Body of pancreas (tissue), 4 donors: ENCODE measurements at regions not wholly inside any gene's neighbourhood (a gene's known extent, or its start where the extent isn't known, plus 50 kb on each side); places are given as distances from the start of the nearest gene placed in this dataset.

ENCODE experiments used
- ATAC-seq: fragments of 150-250 bp; one replicate; pipeline ENCODE4 v1.9.1; 2016
- DNase-seq, 4 donors: peaks; one replicate each; pipeline ENCODE4 v3.0.0-alpha.2; 2019
- H3K27ac ChIP-seq, 4 donors: fragments of 200-600 bp; sonication (generic); 1 replicate in 3 of 4; 2 replicates in 1 of 4; pipeline versions ENCODE4 v1.5.1 to v1.6.1; 2016 to 2019; ENCODE audit warnings: mild to moderate bottlenecking in 1 of 4, mixed read lengths in 1 of 4, moderate library complexity in 1 of 4
- H3K27me3 ChIP-seq, 2 donors: fragments of 200-600 bp; sonication (generic); one replicate each; pipeline ENCODE4 v1.6.0; 2016; ENCODE audit warnings: mild to moderate bottlenecking in 1 of 2
- H3K36me3 ChIP-seq, 2 donors: fragments of 200-600 bp; sonication (generic); replicated peaks in 1 of 2; 2 replicates each; pipeline ENCODE4 v1.5.1; 2016; ENCODE audit warnings: low read depth in 2 of 2; ENCODE audit not compliant: insufficient read depth in 1 of 2
- H3K4me1 ChIP-seq: fragments of 200-600 bp; sonication (generic); one replicate; pipeline ENCODE4 v1.6.0; 2016
- H3K4me3 ChIP-seq, 2 donors: fragments of 200-600 bp; sonication (generic); 1 replicate in 1 of 2; 2 replicates in 1 of 2; pipeline ENCODE4 v1.5.1; 2016 to 2019
- H3K9me3 ChIP-seq, 3 donors: fragments of 200-600 bp; sonication (generic); 1 replicate in 2 of 3; 2 replicates in 1 of 3; pipeline ENCODE4 v1.5.1; 2016
- CTCF ChIP-seq, 7 experiments: fragments of 450-650 bp in 4 of 7; fragments of 200-600 bp in 3 of 7; sonication (generic) in 3 of 7; IDR thresholded peaks; one replicate each; pipeline ENCODE4 v1.5.1; 2016 to 2019; ENCODE audit warnings: antibody characterized with exemption in 7 of 7
- POLR2A ChIP-seq, 3 donors: fragments of 450-650 bp; IDR thresholded peaks; one replicate each; pipeline ENCODE4 v1.6.1; 2016; ENCODE audit warnings: antibody characterized with exemption in 3 of 3, mild to moderate bottlenecking in 2 of 3
- WGBS, 2 donors: methylation state at CpG; one replicate each; pipeline ENCODE4 v1.1.5; 2017; 5-methylcytosine and 5-hydroxymethylcytosine counted together
- intact Hi-C: fragments of 100-400 bp; cut with DNase I; formaldehyde crosslinking; loops from one replicate; pipeline ENCODE4 v1.15.1; 2023

GRCh38 chr22:47423861-47424820, 661.7 kb downstream of the TBC1D22A start:
- ATAC-seq (no peak), DNase-seq (no peak)
- no peak overlapping the region for H3K4me3 ChIP-seq
- no peaks in the 10 kb centered on the region for H3K9me3 ChIP-seq
- whole genome bisulfite sequencing, 2 donors: 54 to 70% methylated on average over 17 to 21 of the region's 21 CpGs
- H3K4me1 ChIP-seq: no peaks in the 10 kb centered on the region
- H3K27me3 ChIP-seq: no peaks in the 10 kb centered on the region
- intact Hi-C loops: no loop called here
- no peak overlapping the region for H3K27ac ChIP-seq
- TF ChIP-seq CTCF (IDR thresholded peaks at IDR 0.05) (no peak), POLR2A (IDR thresholded peaks at IDR 0.05) (no peak)
- H3K36me3 ChIP-seq: no peaks in the 10 kb centered on the region

- Histone ChIP-seq H3K27ac (no peak overlapping the region), H3K36me3 (no peaks in the 10 kb centered on the region), H3K4me1 (no peaks in the 10 kb centered on the region), H3K9me3 (no peaks in the 10 kb centered on the region), H3K27me3 (no peaks in the 10 kb centered on the region), H3K4me3 (no peak overlapping the region)
- TF ChIP-seq POLR2A (IDR thresholded peaks at IDR 0.05) (no peak), CTCF (IDR thresholded peaks at IDR 0.05) (no peak)
- no peak for ATAC-seq
- no peak for DNase-seq
- 54 to 82% methylated on average over 4 to 9 of the region's 9 CpGs for WGBS, 2 donors
- intact Hi-C loops: no loop called here
Observed at GRCh38 chr22:47423266-47423665, 660.8 kb downstream of the TBC1D22A start.

- DNase-seq: no peak
- H3K9me3 ChIP-seq: no peaks in the 10 kb centered on the region
- no peak overlapping the region for H3K27ac ChIP-seq
- no peaks in the 10 kb centered on the region for H3K4me1 ChIP-seq
- no peak for ATAC-seq
- H3K27me3 ChIP-seq: no peaks in the 10 kb centered on the region
- intact Hi-C loops: no loop called here
- TF ChIP-seq POLR2A (IDR thresholded peaks at IDR 0.05) (no peak), CTCF (IDR thresholded peaks at IDR 0.05) (no peak)
- no peaks in the 10 kb centered on the region for H3K36me3 ChIP-seq
- 68 to 74% methylated on average over 10 of the region's 10 CpGs for WGBS, 2 donors
- H3K4me3 ChIP-seq: no peak overlapping the region
Observed at GRCh38 chr22:47422736-47423135, 660.3 kb downstream of the TBC1D22A start.

- H3K36me3 ChIP-seq: no peaks in the 10 kb centered on the region
- H3K4me3 ChIP-seq: no peak overlapping the region
- 74 to 80% methylated on average over 9 of the region's 9 CpGs for WGBS, 2 donors
- DNase-seq: no peak
- TF ChIP-seq POLR2A (IDR thresholded peaks at IDR 0.05) (no peak), CTCF (IDR thresholded peaks at IDR 0.05) (no peak)
- no peaks in the 10 kb centered on the region for H3K9me3 ChIP-seq
- no peak for ATAC-seq
- H3K4me1 ChIP-seq: no peaks in the 10 kb centered on the region
- H3K27ac ChIP-seq: no peak overlapping the region
- no peaks in the 10 kb centered on the region for H3K27me3 ChIP-seq
- intact Hi-C loops: no loop called here
Observed at GRCh38 chr22:47421846-47422245, 659.4 kb downstream of the TBC1D22A start.

GRCh38 chr22:47420211-47420610, 657.8 kb downstream of the TBC1D22A start:
- no peaks in the 10 kb centered on the region for H3K9me3 ChIP-seq
- no peaks in the 10 kb centered on the region for H3K36me3 ChIP-seq
- 64 to 74% methylated on average over 3 of the region's 3 CpGs for WGBS, 2 donors
- no peak for DNase-seq
- no peak for ATAC-seq
- no peaks in the 10 kb centered on the region for H3K27me3 ChIP-seq
- intact Hi-C loops: no loop called here
- TF ChIP-seq POLR2A (IDR thresholded peaks at IDR 0.05) (no peak), CTCF (IDR thresholded peaks at IDR 0.05) (no peak)
- no peak overlapping the region for H3K4me3 ChIP-seq
- H3K27ac ChIP-seq: no peak overlapping the region
- H3K4me1 ChIP-seq: no peaks in the 10 kb centered on the region
